HL-60 (cell line): ENCODE measurements at regions not wholly inside any gene's neighbourhood (a gene's known extent, or its start where the extent isn't known, plus 50 kb on each side); places are given as distances from the start of the nearest gene placed in this dataset.

Experiments
- GABPA ChIP-seq: IDR thresholded peaks from 2 replicates; pipeline ENCODE4 v1.6.1; 2012; ENCODE audit warnings: low read depth
- POLR2AphosphoS5 ChIP-seq: IDR thresholded peaks from 2 replicates; pipeline ENCODE4 v1.6.1; 2012; ENCODE audit warnings: low read depth
- SPI1 ChIP-seq: IDR thresholded peaks from 2 replicates; pipeline ENCODE4 v1.6.1; 2012; ENCODE audit warnings: low read depth, mild to moderate bottlenecking, borderline replicate concordance
- TF ChIP-seq, protein P1 (sequence below): IDR thresholded peaks from one replicate; pipeline ENCODE4 v1.5.1; 2011; ENCODE audit warnings: low read length, control low read depth, inconsistent platforms; ENCODE audit not compliant: insufficient read depth
- TF ChIP-seq, protein P2 (sequence below): IDR thresholded peaks from 2 replicates; pipeline ENCODE4 v1.6.1; 2012; ENCODE audit warnings: low read depth; ENCODE audit not compliant: insufficient replicate concordance

DNA sequence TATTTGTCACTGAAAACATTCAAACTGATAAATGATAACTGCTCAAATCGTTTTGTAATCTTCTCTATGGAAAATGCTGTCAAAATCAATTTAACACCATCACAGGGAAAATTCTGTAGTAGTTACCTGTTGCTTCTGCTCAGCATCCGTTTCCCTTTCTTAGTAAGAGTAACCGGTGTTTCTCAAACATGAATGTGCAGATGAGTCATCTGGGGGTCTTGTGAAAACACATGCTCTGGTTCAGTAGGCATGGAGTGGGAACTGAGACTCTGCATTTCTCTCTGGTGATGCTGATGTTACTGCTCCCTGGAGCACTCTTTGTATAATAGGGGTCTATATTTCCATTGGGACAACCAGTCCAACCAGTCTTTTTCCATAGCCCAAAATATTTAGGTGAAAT is 145.1 kb downstream of the SEMA6D start:
- TF ChIP-seq, protein P1, sequence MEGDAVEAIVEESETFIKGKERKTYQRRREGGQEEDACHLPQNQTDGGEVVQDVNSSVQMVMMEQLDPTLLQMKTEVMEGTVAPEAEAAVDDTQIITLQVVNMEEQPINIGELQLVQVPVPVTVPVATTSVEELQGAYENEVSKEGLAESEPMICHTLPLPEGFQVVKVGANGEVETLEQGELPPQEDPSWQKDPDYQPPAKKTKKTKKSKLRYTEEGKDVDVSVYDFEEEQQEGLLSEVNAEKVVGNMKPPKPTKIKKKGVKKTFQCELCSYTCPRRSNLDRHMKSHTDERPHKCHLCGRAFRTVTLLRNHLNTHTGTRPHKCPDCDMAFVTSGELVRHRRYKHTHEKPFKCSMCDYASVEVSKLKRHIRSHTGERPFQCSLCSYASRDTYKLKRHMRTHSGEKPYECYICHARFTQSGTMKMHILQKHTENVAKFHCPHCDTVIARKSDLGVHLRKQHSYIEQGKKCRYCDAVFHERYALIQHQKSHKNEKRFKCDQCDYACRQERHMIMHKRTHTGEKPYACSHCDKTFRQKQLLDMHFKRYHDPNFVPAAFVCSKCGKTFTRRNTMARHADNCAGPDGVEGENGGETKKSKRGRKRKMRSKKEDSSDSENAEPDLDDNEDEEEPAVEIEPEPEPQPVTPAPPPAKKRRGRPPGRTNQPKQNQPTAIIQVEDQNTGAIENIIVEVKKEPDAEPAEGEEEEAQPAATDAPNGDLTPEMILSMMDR = no peak
- TF ChIP-seq POLR2AphosphoS5 = no peak
- TF ChIP-seq GABPA = no peak
- TF ChIP-seq, protein P2, sequence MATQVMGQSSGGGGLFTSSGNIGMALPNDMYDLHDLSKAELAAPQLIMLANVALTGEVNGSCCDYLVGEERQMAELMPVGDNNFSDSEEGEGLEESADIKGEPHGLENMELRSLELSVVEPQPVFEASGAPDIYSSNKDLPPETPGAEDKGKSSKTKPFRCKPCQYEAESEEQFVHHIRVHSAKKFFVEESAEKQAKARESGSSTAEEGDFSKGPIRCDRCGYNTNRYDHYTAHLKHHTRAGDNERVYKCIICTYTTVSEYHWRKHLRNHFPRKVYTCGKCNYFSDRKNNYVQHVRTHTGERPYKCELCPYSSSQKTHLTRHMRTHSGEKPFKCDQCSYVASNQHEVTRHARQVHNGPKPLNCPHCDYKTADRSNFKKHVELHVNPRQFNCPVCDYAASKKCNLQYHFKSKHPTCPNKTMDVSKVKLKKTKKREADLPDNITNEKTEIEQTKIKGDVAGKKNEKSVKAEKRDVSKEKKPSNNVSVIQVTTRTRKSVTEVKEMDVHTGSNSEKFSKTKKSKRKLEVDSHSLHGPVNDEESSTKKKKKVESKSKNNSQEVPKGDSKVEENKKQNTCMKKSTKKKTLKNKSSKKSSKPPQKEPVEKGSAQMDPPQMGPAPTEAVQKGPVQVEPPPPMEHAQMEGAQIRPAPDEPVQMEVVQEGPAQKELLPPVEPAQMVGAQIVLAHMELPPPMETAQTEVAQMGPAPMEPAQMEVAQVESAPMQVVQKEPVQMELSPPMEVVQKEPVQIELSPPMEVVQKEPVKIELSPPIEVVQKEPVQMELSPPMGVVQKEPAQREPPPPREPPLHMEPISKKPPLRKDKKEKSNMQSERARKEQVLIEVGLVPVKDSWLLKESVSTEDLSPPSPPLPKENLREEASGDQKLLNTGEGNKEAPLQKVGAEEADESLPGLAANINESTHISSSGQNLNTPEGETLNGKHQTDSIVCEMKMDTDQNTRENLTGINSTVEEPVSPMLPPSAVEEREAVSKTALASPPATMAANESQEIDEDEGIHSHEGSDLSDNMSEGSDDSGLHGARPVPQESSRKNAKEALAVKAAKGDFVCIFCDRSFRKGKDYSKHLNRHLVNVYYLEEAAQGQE = no peak
- TF ChIP-seq SPI1 = no peak
